ENCODE measurements at regions not wholly inside any gene's neighbourhood (a gene's known extent, or its start where the extent isn't known, plus 50 kb on each side); places are given as distances from the start of the nearest gene placed in this dataset.

- TF ChIP-seq POLR2AphosphoS5 (IDR thresholded peaks at IDR 0.05; ENCODE audit: low read depth, low read length) (no peak), TAF1 (IDR thresholded peaks at IDR 0.05; ENCODE audit: borderline replicate concordance, insufficient read depth, low read length) (no peak), FOXP2 (optimal IDR thresholded peaks at IDR 0.05; ENCODE audit: borderline replicate concordance, extremely low read depth, extremely low read length, insufficient read depth) (no peak)
These were observed 365.3 kb upstream of the PROX1 start for GRCh38 chr1:213622365-213623063.

- no peak for TF ChIP-seq FOXP2 (optimal IDR thresholded peaks at IDR 0.05; ENCODE audit: borderline replicate concordance, extremely low read depth, extremely low read length, insufficient read depth)
- no peak for TF ChIP-seq TAF1 (IDR thresholded peaks at IDR 0.05; ENCODE audit: borderline replicate concordance, insufficient read depth, low read length)
- no peak for TF ChIP-seq REST (IDR thresholded peaks at IDR 0.05; ENCODE audit: insufficient read depth in 1 of 2, low read depth in 2 of 2, low read length in 2 of 2)
- TF ChIP-seq POLR2AphosphoS5 (IDR thresholded peaks at IDR 0.05; ENCODE audit: low read depth, low read length): no peak
- TF ChIP-seq SIN3A (IDR thresholded peaks at IDR 0.05; ENCODE audit: borderline replicate concordance, insufficient read depth, low read length): no peak
These were observed 364.6 kb upstream of the PROX1 start for GRCh38 chr1:213623064-213623581.

DNA sequence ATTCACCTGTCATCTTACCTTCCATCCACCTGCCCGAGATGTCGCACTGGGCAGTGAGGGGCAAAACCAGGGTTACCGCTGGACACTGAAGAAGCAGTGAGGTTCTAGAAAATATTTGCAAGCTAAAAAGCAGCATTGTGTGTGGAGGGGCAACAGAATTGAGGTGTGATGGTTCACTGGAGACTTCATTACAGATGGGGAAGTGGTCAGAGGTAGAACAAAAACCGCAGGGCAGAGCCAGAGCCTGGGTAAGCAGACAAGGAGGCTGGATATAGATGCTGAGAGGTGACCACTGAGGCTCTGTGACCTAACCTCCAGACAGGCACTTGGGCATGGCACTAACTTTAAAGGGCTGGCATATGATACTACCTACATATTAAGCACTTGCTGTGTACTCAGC, 363.9 kb upstream of the PROX1 start:
- TF ChIP-seq TAF1 (IDR thresholded peaks at IDR 0.05; ENCODE audit: borderline replicate concordance, insufficient read depth, low read length) (no peak), FOXP2 (optimal IDR thresholded peaks at IDR 0.05; ENCODE audit: borderline replicate concordance, extremely low read depth, extremely low read length, insufficient read depth) (no peak), REST (IDR thresholded peaks at IDR 0.05; ENCODE audit: insufficient read depth in 1 of 2, low read depth in 2 of 2, low read length in 2 of 2) (no peak), POLR2AphosphoS5 (IDR thresholded peaks at IDR 0.05; ENCODE audit: low read depth, low read length) (no peak), SIN3A (IDR thresholded peaks at IDR 0.05; ENCODE audit: borderline replicate concordance, insufficient read depth, low read length) (no peak)

DNA sequence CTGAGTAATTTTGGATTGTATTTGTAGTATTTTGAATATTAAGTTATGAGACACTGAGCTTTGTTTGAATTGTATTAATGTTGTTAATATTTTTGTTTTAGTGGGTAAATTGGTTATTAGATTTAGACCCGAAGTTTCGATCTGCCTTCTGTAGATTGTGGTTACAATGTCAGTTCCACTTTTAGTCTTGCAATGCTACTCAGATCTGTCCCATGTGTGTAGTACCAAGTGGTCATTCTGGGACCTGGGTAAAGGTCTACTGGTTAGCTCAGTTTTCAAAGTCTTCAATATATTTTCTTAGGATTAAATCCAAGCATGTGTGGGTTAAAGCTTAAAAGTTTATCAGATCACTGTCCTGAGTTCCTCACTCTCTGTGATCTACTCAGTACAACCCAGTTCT, 346.5 kb upstream of the PROX1 start:
- TF ChIP-seq TAF1 (IDR thresholded peaks at IDR 0.05; ENCODE audit: borderline replicate concordance, insufficient read depth, low read length): no peak
- no peak for TF ChIP-seq FOXP2 (optimal IDR thresholded peaks at IDR 0.05; ENCODE audit: borderline replicate concordance, extremely low read depth, extremely low read length, insufficient read depth)
- TF ChIP-seq SIN3A (IDR thresholded peaks at IDR 0.05; ENCODE audit: borderline replicate concordance, insufficient read depth, low read length): no peak
- TF ChIP-seq POLR2AphosphoS5 (IDR thresholded peaks at IDR 0.05; ENCODE audit: low read depth, low read length): no peak
- TF ChIP-seq REST (IDR thresholded peaks at IDR 0.05; ENCODE audit: insufficient read depth in 1 of 2, low read depth in 2 of 2, low read length in 2 of 2): no peak

DNA sequence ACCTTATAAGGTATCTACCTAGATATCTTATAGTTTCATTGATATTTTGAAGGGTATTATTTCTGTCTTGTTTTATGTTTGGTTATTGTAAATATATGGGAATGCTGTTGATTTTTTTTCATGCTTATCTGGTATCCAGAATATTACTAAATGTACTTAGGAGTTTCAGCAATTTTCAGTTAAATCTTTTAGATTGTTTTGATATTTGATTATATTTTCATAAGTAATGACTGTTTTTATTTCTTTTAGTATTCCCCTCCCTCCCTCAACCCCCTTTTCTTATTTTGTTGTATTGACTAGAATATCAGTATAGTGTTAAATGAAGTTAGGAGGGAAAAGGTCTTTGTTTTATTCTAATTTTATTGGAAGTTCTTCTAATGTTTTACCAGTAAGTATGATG, 344.4 kb upstream of the PROX1 start:
- TF ChIP-seq TAF1 (IDR thresholded peaks at IDR 0.05; ENCODE audit: borderline replicate concordance, insufficient read depth, low read length): no peak
- TF ChIP-seq FOXP2 (optimal IDR thresholded peaks at IDR 0.05; ENCODE audit: borderline replicate concordance, extremely low read depth, extremely low read length, insufficient read depth): no peak
- TF ChIP-seq SIN3A (IDR thresholded peaks at IDR 0.05; ENCODE audit: borderline replicate concordance, insufficient read depth, low read length): no peak
- no peak for TF ChIP-seq POLR2AphosphoS5 (IDR thresholded peaks at IDR 0.05; ENCODE audit: low read depth, low read length)
- no peak for TF ChIP-seq REST (IDR thresholded peaks at IDR 0.05; ENCODE audit: insufficient read depth in 1 of 2, low read depth in 2 of 2, low read length in 2 of 2)
